ENCODE measurements at regions not wholly inside any gene's neighbourhood (a gene's known extent, or its start where the extent isn't known, plus 50 kb on each side); places are given as distances from the start of the nearest gene placed in this dataset.

- no peaks in the 10 kb centered on the region for H3K4me1 ChIP-seq (ENCODE audit: low read depth)
- H3K36me3 ChIP-seq: no peaks in the 10 kb centered on the region
- H3K27me3 ChIP-seq: peaks cover 7% of the 10 kb centered on the region
- H3K4me3 ChIP-seq: no peak overlapping the region
- no peak for DNase-seq (ENCODE audit: low read depth in 1 of 2, low spot score in 1 of 2)
- H3K27ac ChIP-seq: no peak overlapping the region
- no peak for TF ChIP-seq CTCF (IDR thresholded peaks at IDR 0.05; ENCODE audit: low read depth, low read length)
- H3K9me3 ChIP-seq (ENCODE audit: low read depth): no peaks in the 10 kb centered on the region
Measured at GRCh38 chr16:79823639-79824038, 223.1 kb upstream of the MAF start.

- no peaks in the 10 kb centered on the region for H3K9me3 ChIP-seq (ENCODE audit: low read depth)
- H3K4me3 ChIP-seq: no peak overlapping the region
- no peaks in the 10 kb centered on the region for H3K4me1 ChIP-seq (ENCODE audit: low read depth)
- TF ChIP-seq CTCF (IDR thresholded peaks at IDR 0.05; ENCODE audit: low read depth, low read length): no peak
- H3K27me3 ChIP-seq: peaks cover 10% of the 10 kb centered on the region
- DNase-seq (ENCODE audit: low read depth in 1 of 2, low spot score in 1 of 2): no peak
- H3K36me3 ChIP-seq: no peaks in the 10 kb centered on the region
- H3K27ac ChIP-seq: no peak overlapping the region
Measured at GRCh38 chr16:79821911-79822310, 221.4 kb upstream of the MAF start.

- no peak for DNase-seq (ENCODE audit: low read depth in 1 of 2, low spot score in 1 of 2)
- H3K4me3 ChIP-seq: no peak overlapping the region
- no peak for TF ChIP-seq CTCF (IDR thresholded peaks at IDR 0.05; ENCODE audit: low read depth, low read length)
Measured at GRCh38 chr16:79816081-79816497, 215.6 kb upstream of the MAF start.

DNA sequence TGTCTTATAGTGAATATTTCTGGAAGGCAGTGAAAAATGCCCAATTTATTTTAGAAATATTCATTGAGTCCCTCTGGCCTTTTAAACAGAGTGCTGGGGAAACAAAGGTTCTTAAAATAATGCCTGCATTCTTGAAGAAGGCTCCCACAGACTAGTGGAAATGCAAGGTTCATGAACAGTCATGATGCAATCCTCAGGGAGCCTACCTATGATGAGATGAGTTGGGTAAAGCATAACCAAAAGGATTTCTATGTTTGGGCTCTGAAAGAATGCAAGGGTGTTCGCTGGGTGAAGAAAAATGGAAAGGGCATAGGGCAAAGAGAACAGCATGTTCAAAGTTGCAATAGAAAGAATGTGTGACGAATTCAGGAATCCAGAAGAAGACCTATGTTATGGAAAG lies 214.5 kb upstream of the MAF start:
- TF ChIP-seq CTCF (IDR thresholded peaks at IDR 0.05; ENCODE audit: low read depth, low read length): no peak
- DNase-seq (ENCODE audit: low read depth in 1 of 2, low spot score in 1 of 2): no peak
- Histone ChIP-seq H3K4me1 (ENCODE audit: low read depth) (no peaks in the 10 kb centered on the region), H3K27me3 (peaks cover 3% of the 10 kb centered on the region), H3K4me3 (no peak overlapping the region), H3K9me3 (ENCODE audit: low read depth) (no peaks in the 10 kb centered on the region), H3K36me3 (no peaks in the 10 kb centered on the region), H3K27ac (no peak overlapping the region)

More at GRCh38 chr16:79816081-79816497, 215.6 kb upstream of the MAF start:
- no peaks in the 10 kb centered on the region for H3K4me1 ChIP-seq (ENCODE audit: low read depth)
- H3K9me3 ChIP-seq (ENCODE audit: low read depth): no peaks in the 10 kb centered on the region
- H3K27me3 ChIP-seq: peaks cover 3% of the 10 kb centered on the region
- H3K36me3 ChIP-seq: no peaks in the 10 kb centered on the region
- no peak overlapping the region for H3K27ac ChIP-seq

DNA sequence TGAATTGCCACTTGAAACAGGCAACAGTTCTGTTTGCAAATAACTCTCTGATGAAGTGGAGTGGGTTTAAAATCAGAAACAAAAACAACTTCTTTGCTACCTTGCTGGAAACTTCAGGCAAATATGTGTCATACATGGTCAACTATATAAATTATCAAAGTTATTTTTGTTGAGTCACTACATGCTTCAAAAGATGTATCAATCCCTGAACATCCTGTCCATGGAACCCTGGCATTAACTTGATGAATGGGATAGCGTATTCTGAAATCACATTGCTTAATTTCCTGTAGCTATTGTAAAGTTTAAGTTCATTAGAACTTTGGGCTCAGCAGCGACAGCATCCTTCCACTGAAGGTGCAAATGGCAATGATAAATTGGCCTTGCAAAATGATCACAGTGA lies 213.6 kb upstream of the MAF start:
- Histone ChIP-seq H3K4me3 (no peak overlapping the region), H3K27me3 (peaks cover 3% of the 10 kb centered on the region), H3K9me3 (ENCODE audit: low read depth) (no peaks in the 10 kb centered on the region), H3K27ac (no peak overlapping the region), H3K36me3 (no peaks in the 10 kb centered on the region), H3K4me1 (ENCODE audit: low read depth) (no peaks in the 10 kb centered on the region)
- no peak for DNase-seq (ENCODE audit: low read depth in 1 of 2, low spot score in 1 of 2)
- TF ChIP-seq CTCF (IDR thresholded peaks at IDR 0.05; ENCODE audit: low read depth, low read length): no peak

GRCh38 chr16:79811541-79811940 lies 211.0 kb upstream of the MAF start:
- no peak for TF ChIP-seq CTCF (IDR thresholded peaks at IDR 0.05; ENCODE audit: low read depth, low read length)
- H3K4me1 ChIP-seq (ENCODE audit: low read depth): no peaks in the 10 kb centered on the region
- H3K27me3 ChIP-seq: no peaks in the 10 kb centered on the region
- no peaks in the 10 kb centered on the region for H3K36me3 ChIP-seq
- H3K9me3 ChIP-seq (ENCODE audit: low read depth): no peaks in the 10 kb centered on the region
- H3K27ac ChIP-seq: no peak overlapping the region
- no peak overlapping the region for H3K4me3 ChIP-seq
- no peak for DNase-seq (ENCODE audit: low read depth in 1 of 2, low spot score in 1 of 2)
